ENCODE measurements at regions not wholly inside any gene's neighbourhood (a gene's known extent, or its start where the extent isn't known, plus 50 kb on each side); places are given as distances from the start of the nearest gene placed in this dataset.

DNA sequence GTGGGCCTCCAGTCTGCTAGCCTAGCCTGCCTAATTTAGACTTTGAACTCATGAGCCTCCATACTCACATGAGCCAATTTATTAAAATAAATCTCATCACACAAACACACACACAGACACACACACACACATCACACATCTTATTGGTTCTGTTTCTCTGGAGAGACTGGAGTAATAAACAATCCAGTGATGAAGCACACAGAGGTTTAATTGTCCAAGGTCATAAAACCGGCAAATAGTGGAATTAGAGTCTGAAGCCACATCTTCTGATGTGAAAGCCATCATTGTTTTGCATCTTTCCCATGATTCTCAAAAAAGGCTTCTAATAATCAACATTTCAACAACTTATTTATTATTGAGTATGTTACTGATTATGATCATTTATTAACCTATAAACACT lies 249.4 kb upstream of the KCNH8 start:
- no peak for FAIRE-seq
- ATAC-seq, result no peak
- Histone ChIP-seq H3K4me2 (ENCODE audit: insufficient read depth, low read length) (no peak overlapping the region), H3K9ac (ENCODE audit: insufficient read depth in 1 of 2, low read depth in 2 of 2, low read length in 2 of 2) (no peak overlapping the region), H3K79me2 (ENCODE audit: control insufficient read depth, insufficient read depth, low read length) (no peaks in the 10 kb centered on the region), H3K4me3 (no peak overlapping the region), H3K9me1 (ENCODE audit: control insufficient read depth, insufficient read depth, low read length) (no peaks in the 10 kb centered on the region), H3K27ac (ENCODE audit: extremely low read depth, low read depth, low read length) (no peak overlapping the region), H3K4me1 (replicated peaks in 1 of 2; ENCODE audit: control insufficient read depth in 2 of 2, insufficient read depth in 2 of 2, low read length in 2 of 2) (no peaks in the 10 kb centered on the region), H3K27me3 (ENCODE audit: control insufficient read depth in 2 of 2, insufficient read depth in 2 of 2, low read length in 2 of 2) (no peaks in the 10 kb centered on the region), H3K9me3 (replicated peaks; ENCODE audit: control insufficient read depth, insufficient read depth, low read depth, low read length) (no peaks in the 10 kb centered on the region), H4K20me1 (replicated peaks; ENCODE audit: control insufficient read depth, insufficient read depth, low read length) (no peaks in the 10 kb centered on the region), H3K36me3 (ENCODE audit: control insufficient read depth, insufficient read depth, low read length) (no peaks in the 10 kb centered on the region), H2AFZ (ENCODE audit: low read depth, low read length) (no peak overlapping the region)
- intact Hi-C loops (cut with micrococcal nuclease), result no loop called here
- in situ Hi-C loops (cut with MboI), result no loop called here
- ChIA-PET POLR2A (no interaction called here), CTCF (ENCODE audit: low intra/inter-chr PET ratio) (no interaction called here)
- WGBS (ENCODE audit: insufficient coverage, low coverage, missing lambda C conversion rate), result 4% methylated on average over 1 of the region's 1 CpG
- TF ChIP-seq, protein P1, sequence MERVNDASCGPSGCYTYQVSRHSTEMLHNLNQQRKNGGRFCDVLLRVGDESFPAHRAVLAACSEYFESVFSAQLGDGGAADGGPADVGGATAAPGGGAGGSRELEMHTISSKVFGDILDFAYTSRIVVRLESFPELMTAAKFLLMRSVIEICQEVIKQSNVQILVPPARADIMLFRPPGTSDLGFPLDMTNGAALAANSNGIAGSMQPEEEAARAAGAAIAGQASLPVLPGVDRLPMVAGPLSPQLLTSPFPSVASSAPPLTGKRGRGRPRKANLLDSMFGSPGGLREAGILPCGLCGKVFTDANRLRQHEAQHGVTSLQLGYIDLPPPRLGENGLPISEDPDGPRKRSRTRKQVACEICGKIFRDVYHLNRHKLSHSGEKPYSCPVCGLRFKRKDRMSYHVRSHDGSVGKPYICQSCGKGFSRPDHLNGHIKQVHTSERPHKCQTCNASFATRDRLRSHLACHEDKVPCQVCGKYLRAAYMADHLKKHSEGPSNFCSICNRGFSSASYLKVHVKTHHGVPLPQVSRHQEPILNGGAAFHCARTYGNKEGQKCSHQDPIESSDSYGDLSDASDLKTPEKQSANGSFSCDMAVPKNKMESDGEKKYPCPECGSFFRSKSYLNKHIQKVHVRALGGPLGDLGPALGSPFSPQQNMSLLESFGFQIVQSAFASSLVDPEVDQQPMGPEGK (CRISPR knock-in tag; IDR thresholded peaks at IDR 0.05; ENCODE audit: borderline replicate concordance), result no peak
- TF ChIP-seq, protein P2, sequence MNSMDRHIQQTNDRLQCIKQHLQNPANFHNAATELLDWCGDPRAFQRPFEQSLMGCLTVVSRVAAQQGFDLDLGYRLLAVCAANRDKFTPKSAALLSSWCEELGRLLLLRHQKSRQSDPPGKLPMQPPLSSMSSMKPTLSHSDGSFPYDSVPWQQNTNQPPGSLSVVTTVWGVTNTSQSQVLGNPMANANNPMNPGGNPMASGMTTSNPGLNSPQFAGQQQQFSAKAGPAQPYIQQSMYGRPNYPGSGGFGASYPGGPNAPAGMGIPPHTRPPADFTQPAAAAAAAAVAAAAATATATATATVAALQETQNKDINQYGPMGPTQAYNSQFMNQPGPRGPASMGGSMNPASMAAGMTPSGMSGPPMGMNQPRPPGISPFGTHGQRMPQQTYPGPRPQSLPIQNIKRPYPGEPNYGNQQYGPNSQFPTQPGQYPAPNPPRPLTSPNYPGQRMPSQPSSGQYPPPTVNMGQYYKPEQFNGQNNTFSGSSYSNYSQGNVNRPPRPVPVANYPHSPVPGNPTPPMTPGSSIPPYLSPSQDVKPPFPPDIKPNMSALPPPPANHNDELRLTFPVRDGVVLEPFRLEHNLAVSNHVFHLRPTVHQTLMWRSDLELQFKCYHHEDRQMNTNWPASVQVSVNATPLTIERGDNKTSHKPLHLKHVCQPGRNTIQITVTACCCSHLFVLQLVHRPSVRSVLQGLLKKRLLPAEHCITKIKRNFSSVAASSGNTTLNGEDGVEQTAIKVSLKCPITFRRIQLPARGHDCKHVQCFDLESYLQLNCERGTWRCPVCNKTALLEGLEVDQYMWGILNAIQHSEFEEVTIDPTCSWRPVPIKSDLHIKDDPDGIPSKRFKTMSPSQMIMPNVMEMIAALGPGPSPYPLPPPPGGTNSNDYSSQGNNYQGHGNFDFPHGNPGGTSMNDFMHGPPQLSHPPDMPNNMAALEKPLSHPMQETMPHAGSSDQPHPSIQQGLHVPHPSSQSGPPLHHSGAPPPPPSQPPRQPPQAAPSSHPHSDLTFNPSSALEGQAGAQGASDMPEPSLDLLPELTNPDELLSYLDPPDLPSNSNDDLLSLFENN (IDR thresholded peaks at IDR 0.05; ENCODE audit: low read depth in 2 of 2, low read length in 2 of 2), result no peak
- TF ChIP-seq, protein P3, sequence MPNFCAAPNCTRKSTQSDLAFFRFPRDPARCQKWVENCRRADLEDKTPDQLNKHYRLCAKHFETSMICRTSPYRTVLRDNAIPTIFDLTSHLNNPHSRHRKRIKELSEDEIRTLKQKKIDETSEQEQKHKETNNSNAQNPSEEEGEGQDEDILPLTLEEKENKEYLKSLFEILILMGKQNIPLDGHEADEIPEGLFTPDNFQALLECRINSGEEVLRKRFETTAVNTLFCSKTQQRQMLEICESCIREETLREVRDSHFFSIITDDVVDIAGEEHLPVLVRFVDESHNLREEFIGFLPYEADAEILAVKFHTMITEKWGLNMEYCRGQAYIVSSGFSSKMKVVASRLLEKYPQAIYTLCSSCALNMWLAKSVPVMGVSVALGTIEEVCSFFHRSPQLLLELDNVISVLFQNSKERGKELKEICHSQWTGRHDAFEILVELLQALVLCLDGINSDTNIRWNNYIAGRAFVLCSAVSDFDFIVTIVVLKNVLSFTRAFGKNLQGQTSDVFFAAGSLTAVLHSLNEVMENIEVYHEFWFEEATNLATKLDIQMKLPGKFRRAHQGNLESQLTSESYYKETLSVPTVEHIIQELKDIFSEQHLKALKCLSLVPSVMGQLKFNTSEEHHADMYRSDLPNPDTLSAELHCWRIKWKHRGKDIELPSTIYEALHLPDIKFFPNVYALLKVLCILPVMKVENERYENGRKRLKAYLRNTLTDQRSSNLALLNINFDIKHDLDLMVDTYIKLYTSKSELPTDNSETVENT (CRISPR knock-in tag; IDR thresholded peaks at IDR 0.05), result no peak
- BruUV-seq (replicated peaks), result no TSS peak
- DNase-seq (ENCODE audit: extremely low read depth in 1 of 4, low spot score in 3 of 4), result no peak

Measured in K562 (cell line).